GM12864 (cell line): ENCODE measurements at regions not wholly inside any gene's neighbourhood (a gene's known extent, or its start where the extent isn't known, plus 50 kb on each side); places are given as distances from the start of the nearest gene placed in this dataset.
"Not testable (repeated sequence)": the region's sequence is repeated elsewhere in the genome, so short reads cannot be mapped to it uniquely, and the experiment has no call there.

ENCODE experiments used
- DNase-seq: peaks from one replicate; pipeline ENCODE4 v3.0.0-alpha.2; 2011; ENCODE audit warnings: low read depth
- H3K4me3 ChIP-seq: 2 replicates; pipeline ENCODE4 v1.5.1; 2011; ENCODE audit warnings: mild to moderate bottlenecking, low read depth, low read length, control low read depth
- CTCF ChIP-seq: IDR thresholded peaks from 2 replicates; pipeline ENCODE4 v1.5.1; 2011; ENCODE audit warnings: low read depth, mild to moderate bottlenecking, moderate library complexity, low read length, control low read depth, inconsistent platforms; ENCODE audit errors: missing control alignments

DNA sequence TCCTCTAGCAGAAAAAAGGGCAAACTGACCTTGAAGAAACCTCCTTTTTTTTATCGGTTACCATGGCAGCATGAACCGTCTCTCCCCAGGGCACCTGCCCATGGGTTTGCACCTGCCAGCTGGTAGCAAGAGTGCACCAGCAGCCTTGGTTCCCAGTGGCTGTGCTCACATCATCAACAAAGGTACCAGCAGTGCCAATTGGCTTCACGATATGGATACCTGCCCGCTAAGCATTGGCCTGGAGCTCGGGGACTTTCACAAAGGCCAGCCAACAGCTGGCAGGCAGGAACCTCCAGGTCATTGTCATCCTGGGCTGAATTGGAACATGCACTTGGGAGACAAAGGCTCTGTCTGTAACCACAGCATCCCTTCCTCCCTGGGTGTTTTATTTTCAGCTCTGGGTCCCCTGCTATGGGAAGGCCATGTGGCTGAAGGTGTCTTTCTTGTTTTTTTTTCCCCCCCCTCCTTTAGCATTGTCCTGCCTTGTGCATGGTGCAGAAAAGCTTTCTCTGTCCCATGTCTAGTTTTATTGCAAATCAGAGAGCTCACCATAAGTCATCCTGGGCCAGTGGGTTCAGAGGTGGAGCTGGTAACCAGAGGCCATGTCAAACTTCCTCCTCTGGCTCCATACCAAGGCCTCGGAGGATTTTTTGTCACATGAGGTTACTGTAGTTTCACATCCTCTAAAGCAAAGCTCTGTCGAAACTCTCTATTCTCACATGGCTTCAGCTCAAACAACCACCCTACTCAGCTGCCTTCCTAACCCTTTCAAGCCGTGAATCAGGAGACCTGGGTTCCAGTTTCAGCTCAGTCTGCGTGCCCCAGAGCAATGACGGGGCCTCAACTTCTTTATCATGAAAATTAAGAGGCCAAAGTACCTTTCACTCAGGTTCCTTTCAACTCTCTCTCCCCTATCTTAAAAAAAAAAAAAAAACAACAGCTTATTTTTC lies 145.5 kb upstream of the MAP3K1 start:
- DNase-seq: peak; percentile 96
- no peak overlapping the region for H3K4me3 ChIP-seq
- no peak for TF ChIP-seq CTCF

- no peak for DNase-seq
- no peak for TF ChIP-seq CTCF
- H3K4me3 ChIP-seq: no peak overlapping the region
Observed at GRCh38 chr5:56668996-56669395, 146.4 kb upstream of the MAP3K1 start.

DNA sequence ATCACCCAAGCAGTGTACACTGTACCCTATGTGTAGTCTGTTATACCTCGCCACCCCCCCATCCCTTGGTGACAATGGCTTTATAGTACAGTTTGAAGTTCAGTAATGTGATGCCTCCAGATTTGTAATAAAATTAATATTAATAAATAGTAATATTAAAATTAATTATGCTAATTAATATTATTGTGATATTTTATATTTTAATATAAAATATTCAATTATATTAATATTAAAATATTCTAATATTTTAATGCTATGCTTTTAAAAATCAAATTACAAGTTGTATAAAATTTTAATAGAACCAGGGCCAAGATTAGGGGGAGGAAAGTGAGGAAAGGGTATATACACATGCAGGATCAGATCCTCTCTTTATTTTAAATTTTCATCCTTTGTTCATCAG lies 147.7 kb upstream of the MAP3K1 start:
- H3K4me3 ChIP-seq: no peak overlapping the region
- no peak for TF ChIP-seq CTCF
- no peak for DNase-seq

DNA sequence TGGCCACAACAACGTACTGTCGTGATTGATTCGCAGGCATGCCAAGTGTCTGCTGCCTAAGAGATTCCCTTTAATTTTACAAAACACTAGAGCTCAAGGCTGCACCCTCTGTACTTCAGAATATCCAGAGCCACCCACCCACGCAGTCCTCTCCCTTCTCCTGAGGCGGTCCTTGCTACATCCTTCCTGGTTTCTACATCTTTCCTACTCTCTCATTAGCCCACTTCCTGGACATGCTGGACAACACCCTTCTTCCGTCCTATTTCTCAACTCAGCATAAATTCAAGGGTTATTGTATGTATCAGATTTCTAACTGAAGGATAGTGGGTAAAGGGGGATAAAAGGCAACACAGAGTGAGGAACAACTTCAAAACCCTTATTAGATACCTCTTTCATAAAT lies 148.4 kb upstream of the MAP3K1 start:
- H3K4me3 ChIP-seq: no peak overlapping the region
- no peak for DNase-seq
- TF ChIP-seq CTCF: no peak

- DNase-seq, H3K4me3 ChIP-seq: not testable (repeated sequence)
Observed at GRCh38 chr5:56665117-56665516, 150.2 kb upstream of the MAP3K1 start.

DNA sequence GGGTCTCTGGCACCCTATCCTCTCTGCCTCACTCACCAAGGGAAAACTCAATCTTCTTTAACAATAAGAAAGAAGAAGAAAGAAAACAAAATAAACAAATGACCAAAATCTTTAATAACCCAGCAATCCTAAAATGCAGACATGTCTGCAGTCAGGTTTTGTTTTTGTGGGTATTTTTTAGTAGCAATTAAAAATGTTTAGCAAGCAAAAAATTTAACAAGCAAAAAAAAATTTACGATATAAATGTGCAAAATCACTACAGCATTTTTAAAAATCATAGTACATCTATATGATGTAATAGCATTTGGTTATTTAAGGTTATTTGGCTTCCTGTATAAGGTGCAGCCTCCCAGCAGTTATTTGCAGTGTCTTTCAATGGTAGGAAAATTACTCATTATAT lies 151.3 kb upstream of the MAP3K1 start:
- no peak overlapping the region for H3K4me3 ChIP-seq
- no peak for TF ChIP-seq CTCF
- no peak for DNase-seq

- H3K4me3 ChIP-seq: no peak overlapping the region
- TF ChIP-seq CTCF: no peak
Observed at GRCh38 chr5:56663523-56663922, 151.8 kb upstream of the MAP3K1 start.

More at GRCh38 chr5:56663523-56663922, 151.8 kb upstream of the MAP3K1 start:
- no peak for DNase-seq
